Liver (tissue), 3 donors: ENCODE measurements at regions not wholly inside any gene's neighbourhood (a gene's known extent, or its start where the extent isn't known, plus 50 kb on each side); places are given as distances from the start of the nearest gene placed in this dataset.

Source experiments
- GABPA ChIP-seq, 2 donors: IDR thresholded peaks in 1 of 2; conservative IDR thresholded peaks in 1 of 2; 2 replicates each; pipeline ENCODE4 v1.6.1; 2016; ENCODE audit warnings: antibody characterized with exemption in 2 of 2, mild to moderate bottlenecking in 1 of 2, moderate library complexity in 1 of 2
- RAD21 ChIP-seq, 2 donors: IDR thresholded peaks; 2 replicates each; pipeline ENCODE4 v1.6.1; 2016; ENCODE audit warnings: antibody characterized with exemption in 2 of 2, mild to moderate bottlenecking in 2 of 2
- TF ChIP-seq, protein P1 (sequence below): fragments of 150-350 bp; IDR thresholded peaks from 2 replicates; pipeline ENCODE4 v1.5.1; 2017; ENCODE audit warnings: improper control_type of control experiment, low read depth, low read length; ENCODE audit not compliant: missing input control
- TF ChIP-seq, protein P2 (sequence below): IDR thresholded peaks from 2 replicates; pipeline ENCODE4 v1.6.1; 2016; ENCODE audit warnings: antibody characterized with exemption
- donor health status: healthy.
- donor health status: healthy.

DNA sequence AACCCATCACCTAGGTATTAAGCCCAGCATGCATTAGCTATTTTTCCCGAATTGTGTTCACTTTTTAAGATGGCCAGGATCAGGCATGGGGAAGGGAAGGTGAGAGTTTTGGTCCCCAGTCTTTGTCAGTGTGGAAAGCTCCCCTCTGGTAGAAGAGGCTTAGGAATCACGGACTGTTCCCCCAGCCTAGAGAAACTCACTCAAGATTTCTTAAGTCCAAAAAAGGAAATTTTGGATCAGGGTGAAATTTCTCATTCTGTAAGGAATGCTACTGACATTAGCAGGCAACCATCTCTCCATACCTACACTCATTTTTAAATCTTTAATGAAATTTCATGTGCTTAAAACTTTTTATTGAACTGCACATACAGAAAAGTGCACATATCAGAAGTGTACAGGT is 70.3 kb upstream of the GALNT15 start:
- TF ChIP-seq RAD21 (IDR thresholded peaks at IDR 0.05) (no peak), GABPA (IDR thresholded peaks at IDR 0.05 in 1 of 2, conservative IDR thresholded peaks at IDR 0.05 in 1 of 2) (no peak)
- TF ChIP-seq, protein P1, sequence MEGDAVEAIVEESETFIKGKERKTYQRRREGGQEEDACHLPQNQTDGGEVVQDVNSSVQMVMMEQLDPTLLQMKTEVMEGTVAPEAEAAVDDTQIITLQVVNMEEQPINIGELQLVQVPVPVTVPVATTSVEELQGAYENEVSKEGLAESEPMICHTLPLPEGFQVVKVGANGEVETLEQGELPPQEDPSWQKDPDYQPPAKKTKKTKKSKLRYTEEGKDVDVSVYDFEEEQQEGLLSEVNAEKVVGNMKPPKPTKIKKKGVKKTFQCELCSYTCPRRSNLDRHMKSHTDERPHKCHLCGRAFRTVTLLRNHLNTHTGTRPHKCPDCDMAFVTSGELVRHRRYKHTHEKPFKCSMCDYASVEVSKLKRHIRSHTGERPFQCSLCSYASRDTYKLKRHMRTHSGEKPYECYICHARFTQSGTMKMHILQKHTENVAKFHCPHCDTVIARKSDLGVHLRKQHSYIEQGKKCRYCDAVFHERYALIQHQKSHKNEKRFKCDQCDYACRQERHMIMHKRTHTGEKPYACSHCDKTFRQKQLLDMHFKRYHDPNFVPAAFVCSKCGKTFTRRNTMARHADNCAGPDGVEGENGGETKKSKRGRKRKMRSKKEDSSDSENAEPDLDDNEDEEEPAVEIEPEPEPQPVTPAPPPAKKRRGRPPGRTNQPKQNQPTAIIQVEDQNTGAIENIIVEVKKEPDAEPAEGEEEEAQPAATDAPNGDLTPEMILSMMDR: no peak
- TF ChIP-seq, protein P2, sequence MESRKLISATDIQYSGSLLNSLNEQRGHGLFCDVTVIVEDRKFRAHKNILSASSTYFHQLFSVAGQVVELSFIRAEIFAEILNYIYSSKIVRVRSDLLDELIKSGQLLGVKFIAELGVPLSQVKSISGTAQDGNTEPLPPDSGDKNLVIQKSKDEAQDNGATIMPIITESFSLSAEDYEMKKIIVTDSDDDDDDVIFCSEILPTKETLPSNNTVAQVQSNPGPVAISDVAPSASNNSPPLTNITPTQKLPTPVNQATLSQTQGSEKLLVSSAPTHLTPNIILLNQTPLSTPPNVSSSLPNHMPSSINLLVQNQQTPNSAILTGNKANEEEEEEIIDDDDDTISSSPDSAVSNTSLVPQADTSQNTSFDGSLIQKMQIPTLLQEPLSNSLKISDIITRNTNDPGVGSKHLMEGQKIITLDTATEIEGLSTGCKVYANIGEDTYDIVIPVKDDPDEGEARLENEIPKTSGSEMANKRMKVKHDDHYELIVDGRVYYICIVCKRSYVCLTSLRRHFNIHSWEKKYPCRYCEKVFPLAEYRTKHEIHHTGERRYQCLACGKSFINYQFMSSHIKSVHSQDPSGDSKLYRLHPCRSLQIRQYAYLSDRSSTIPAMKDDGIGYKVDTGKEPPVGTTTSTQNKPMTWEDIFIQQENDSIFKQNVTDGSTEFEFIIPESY: no peak
